OCI-LY1 (cell line): ENCODE measurements at regions not wholly inside any gene's neighbourhood (a gene's known extent, or its start where the extent isn't known, plus 50 kb on each side); places are given as distances from the start of the nearest gene placed in this dataset.

Source experiments
- H2AFZ ChIP-seq: fragments of 200-600 bp; sonication (generic), shearing (Covaris generic); 2 replicates; pipeline ENCODE4 v1.6.0; 2014; ENCODE audit warnings: antibody characterized with exemption, mild to moderate bottlenecking, low read length
- H3F3A ChIP-seq: fragments of 200-600 bp; sonication (generic), shearing (Covaris generic); 2 replicates; pipeline ENCODE4 v1.6.0; 2014; ENCODE audit warnings: mild to moderate bottlenecking, antibody characterized with exemption, low read length, moderate library complexity; ENCODE audit not compliant: insufficient read depth
- H3K27ac ChIP-seq: fragments of 200-600 bp; sonication (generic); 2 replicates; pipeline ENCODE4 v1.5.1; 2014; ENCODE audit warnings: low read length, mixed run types, mild to moderate bottlenecking, low read depth; ENCODE audit not compliant: poor library complexity, severe bottlenecking
- H3K27me3 ChIP-seq: fragments of 200-600 bp; sonication (generic); 2 replicates; pipeline ENCODE4 v1.6.0; 2014; ENCODE audit warnings: antibody characterized with exemption, mild to moderate bottlenecking, low read length, moderate library complexity; ENCODE audit not compliant: insufficient read depth
- H3K36me3 ChIP-seq: fragments of 200-600 bp; sonication (generic); 2 replicates; pipeline ENCODE4 v1.6.1; 2014; ENCODE audit warnings: mild to moderate bottlenecking, antibody characterized with exemption, low read length, moderate library complexity, mixed read lengths; ENCODE audit not compliant: insufficient read depth
- H3K4me1 ChIP-seq: fragments of 200-600 bp; sonication (generic); 2 replicates; pipeline ENCODE4 v1.5.1; 2014; ENCODE audit warnings: mild to moderate bottlenecking, low read length, moderate library complexity; ENCODE audit not compliant: insufficient read depth, severe bottlenecking
- H3K4me2 ChIP-seq: fragments of 200-600 bp; sonication (generic), shearing (Covaris generic); 2 replicates; pipeline ENCODE4 v1.6.1; 2014; ENCODE audit warnings: low read length
- H3K4me3 ChIP-seq: fragments of 200-600 bp; sonication (generic); 2 replicates; pipeline ENCODE4 v1.5.1; 2014; ENCODE audit warnings: low read length, low read depth, mild to moderate bottlenecking, mixed read lengths; ENCODE audit not compliant: poor library complexity, severe bottlenecking
- H3K79me2 ChIP-seq: fragments of 200-600 bp; shearing (Covaris generic); 2 replicates; pipeline ENCODE4 v1.6.1; 2016; ENCODE audit warnings: mixed run types, low read length, mixed read lengths; ENCODE audit not compliant: insufficient read depth
- H3K9ac ChIP-seq: fragments of 200-600 bp; sonication (generic), shearing (Covaris generic); 2 replicates; pipeline ENCODE4 v1.6.1; 2014; ENCODE audit warnings: mild to moderate bottlenecking, low read length, mixed read lengths
- H3K9me2 ChIP-seq: fragments of 200-600 bp; sonication (generic), shearing (Covaris generic); 2 replicates; pipeline ENCODE4 v1.6.1; 2014; ENCODE audit warnings: low read depth, mild to moderate bottlenecking, low read length, mixed read lengths
- H3K9me3 ChIP-seq: fragments of 200-600 bp; shearing (Covaris generic); 2 replicates; pipeline ENCODE4 v1.6.1; 2014; ENCODE audit warnings: low read length, mixed read lengths
- H4K20me1 ChIP-seq: fragments of 200-600 bp; sonication (generic), shearing (Covaris generic); 2 replicates; pipeline ENCODE4 v1.6.0; 2016; ENCODE audit warnings: mild to moderate bottlenecking, low read length; ENCODE audit not compliant: insufficient read depth
- CTCF ChIP-seq: fragments of 200-600 bp; sonication (generic), shearing (Covaris generic); IDR thresholded peaks from 2 replicates; pipeline ENCODE4 v1.5.1; 2017; ENCODE audit warnings: mild to moderate bottlenecking, antibody characterized with exemption, low read length, moderate library complexity, mixed read lengths
- EZH2 ChIP-seq: fragments of 200-600 bp; sonication (generic), shearing (Covaris generic); IDR thresholded peaks from 2 replicates; pipeline ENCODE4 v1.8.0; 2017; ENCODE audit warnings: borderline replicate concordance, mixed run types, mild to moderate bottlenecking, antibody characterized with exemption, low read length, moderate library complexity, mixed read lengths

DNA sequence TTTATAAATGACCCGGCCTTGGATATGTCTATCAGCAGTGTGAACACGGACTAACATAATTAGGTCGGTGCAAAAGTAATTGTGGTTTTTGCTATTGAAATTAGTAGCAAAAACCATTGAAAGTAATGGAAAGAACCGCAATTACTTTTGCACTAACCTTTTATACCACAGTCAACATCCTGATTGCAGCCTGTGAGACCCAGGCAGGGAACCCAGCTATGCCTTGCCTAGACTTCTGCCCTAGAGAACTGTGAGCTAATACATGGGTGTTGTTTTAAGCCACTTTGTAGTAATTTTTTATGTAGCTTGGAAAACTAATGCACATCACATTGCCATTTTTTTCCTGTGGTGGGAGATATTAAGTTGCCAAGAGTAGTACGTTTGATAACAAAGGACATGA is 120.7 kb downstream of the SCG2 start:
- Histone ChIP-seq H3F3A (no peaks in the 10 kb centered on the region), H3K79me2 (no peaks in the 10 kb centered on the region), H3K9ac (no peak overlapping the region), H3K27me3 (no peaks in the 10 kb centered on the region), H3K36me3 (no peaks in the 10 kb centered on the region), H3K4me2 (no peak overlapping the region), H3K4me1 (no peaks in the 10 kb centered on the region), H4K20me1 (no peaks in the 10 kb centered on the region), H3K27ac (no peak overlapping the region), H3K9me3 (no peaks in the 10 kb centered on the region), H3K9me2 (no peaks in the 10 kb centered on the region), H3K4me3 (no peak overlapping the region), H2AFZ (no peak overlapping the region)
- no peak for TF ChIP-seq CTCF
- TF ChIP-seq EZH2: no peak

DNA sequence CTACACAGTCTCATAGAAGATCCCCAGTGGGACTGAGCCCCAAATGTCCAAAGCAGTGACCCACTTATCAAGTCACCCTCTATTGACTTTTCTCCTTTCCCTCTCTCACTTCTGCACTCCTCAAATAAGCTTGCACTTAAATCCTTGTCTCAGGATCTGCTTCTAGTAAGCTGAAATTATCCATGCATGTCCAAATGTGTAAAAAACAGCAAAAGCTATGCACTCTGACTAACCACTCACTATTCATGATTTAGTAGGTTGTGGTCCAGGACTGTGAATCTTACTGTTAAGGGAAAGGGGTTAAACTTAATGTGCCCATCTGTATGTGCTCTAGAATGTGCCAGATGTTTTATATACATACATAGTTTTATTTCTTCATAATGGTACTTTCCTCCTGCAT is 115.4 kb downstream of the SCG2 start:
- H3K9me2 ChIP-seq: no peaks in the 10 kb centered on the region
- H3K36me3 ChIP-seq: no peaks in the 10 kb centered on the region
- no peak overlapping the region for H3K4me2 ChIP-seq
- no peaks in the 10 kb centered on the region for H3K4me1 ChIP-seq
- no peaks in the 10 kb centered on the region for H3K9me3 ChIP-seq
- no peaks in the 10 kb centered on the region for H4K20me1 ChIP-seq
- TF ChIP-seq CTCF (no peak), EZH2 (no peak)
- H3F3A ChIP-seq: no peaks in the 10 kb centered on the region
- H3K27ac ChIP-seq: no peak overlapping the region
- no peaks in the 10 kb centered on the region for H3K27me3 ChIP-seq
- H2AFZ ChIP-seq: no peak overlapping the region
- no peak overlapping the region for H3K9ac ChIP-seq
- H3K79me2 ChIP-seq: no peaks in the 10 kb centered on the region
- no peak overlapping the region for H3K4me3 ChIP-seq

- Histone ChIP-seq H3K9me3 (no peaks in the 10 kb centered on the region), H3K79me2 (no peaks in the 10 kb centered on the region), H3F3A (no peaks in the 10 kb centered on the region), H3K4me3 (no peak overlapping the region), H3K27ac (no peak overlapping the region), H3K9ac (no peak overlapping the region), H3K4me1 (no peaks in the 10 kb centered on the region), H3K36me3 (no peaks in the 10 kb centered on the region), H3K27me3 (no peaks in the 10 kb centered on the region), H3K4me2 (no peak overlapping the region), H2AFZ (no peak overlapping the region), H3K9me2 (no peaks in the 10 kb centered on the region), H4K20me1 (no peaks in the 10 kb centered on the region)
- no peak for TF ChIP-seq EZH2
- no peak for TF ChIP-seq CTCF
These were observed 114.8 kb downstream of the SCG2 start for GRCh38 chr2:223487214-223487846.
